ENCODE measurements at regions not wholly inside any gene's neighbourhood (a gene's known extent, or its start where the extent isn't known, plus 50 kb on each side); places are given as distances from the start of the nearest gene placed in this dataset.
"Not testable (repeated sequence)": the region's sequence is repeated elsewhere in the genome, so short reads cannot be mapped to it uniquely, and the experiment has no call there.

GRCh38 chr4:3615386-3616286 lies 83.4 kb upstream of the LRPAP1 start:
- CTCF ChIA-PET, result no interaction called here
- no peak for TF ChIP-seq CTCF (IDR thresholded peaks at IDR 0.05; ENCODE audit: control extremely low read depth, extremely low read depth, low read depth, missing control alignments)
- POLR2A ChIA-PET, result no interaction called here
- DNase-seq (ENCODE audit: extremely low spot score), result no peak

DNA sequence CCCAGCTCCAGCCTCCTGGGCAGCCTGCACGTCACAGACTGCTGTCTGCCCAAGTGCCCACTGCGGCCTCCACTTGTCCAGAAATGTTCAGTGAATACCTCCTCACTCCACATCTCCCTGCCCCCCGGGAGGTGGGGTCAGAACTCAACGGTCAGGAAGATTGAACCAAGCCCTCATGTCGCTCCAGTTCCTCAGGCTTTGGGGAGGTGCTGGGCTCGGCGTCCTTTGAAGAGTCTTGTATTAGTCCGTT lies 82.4 kb upstream of the LRPAP1 start:
- CTCF ChIA-PET, result no interaction called here
- no peak for TF ChIP-seq CTCF (IDR thresholded peaks at IDR 0.05; ENCODE audit: control extremely low read depth, extremely low read depth, low read depth, missing control alignments)

GRCh38 chr4:3613967-3614730 lies 81.9 kb upstream of the LRPAP1 start:
- CTCF ChIA-PET, result no interaction called here
- no peak for TF ChIP-seq CTCF (IDR thresholded peaks at IDR 0.05; ENCODE audit: control extremely low read depth, extremely low read depth, low read depth, missing control alignments)
- no peak for DNase-seq (ENCODE audit: extremely low spot score)
- POLR2A ChIA-PET, result no interaction called here

More for the DNA sequence above, 82.4 kb upstream of the LRPAP1 start:
- POLR2A ChIA-PET, result no interaction called here
- DNase-seq (ENCODE audit: extremely low spot score), result no peak

DNA sequence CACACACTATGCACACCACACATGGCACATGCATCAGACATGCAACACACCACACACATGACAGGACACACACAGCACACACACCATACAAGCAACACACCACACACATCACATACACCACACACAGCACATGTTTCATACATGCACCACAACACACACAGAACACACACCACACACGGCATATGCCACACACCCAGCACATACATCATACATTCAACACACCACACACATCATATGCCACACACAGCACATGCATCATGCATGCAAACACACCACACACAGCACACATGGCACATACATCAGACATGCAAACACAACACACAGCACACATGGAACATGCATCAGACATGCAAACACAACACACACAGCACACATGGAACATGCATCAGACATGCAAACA lies 80.7 kb upstream of the LRPAP1 start:
- CTCF ChIA-PET, result no interaction called here

DNA sequence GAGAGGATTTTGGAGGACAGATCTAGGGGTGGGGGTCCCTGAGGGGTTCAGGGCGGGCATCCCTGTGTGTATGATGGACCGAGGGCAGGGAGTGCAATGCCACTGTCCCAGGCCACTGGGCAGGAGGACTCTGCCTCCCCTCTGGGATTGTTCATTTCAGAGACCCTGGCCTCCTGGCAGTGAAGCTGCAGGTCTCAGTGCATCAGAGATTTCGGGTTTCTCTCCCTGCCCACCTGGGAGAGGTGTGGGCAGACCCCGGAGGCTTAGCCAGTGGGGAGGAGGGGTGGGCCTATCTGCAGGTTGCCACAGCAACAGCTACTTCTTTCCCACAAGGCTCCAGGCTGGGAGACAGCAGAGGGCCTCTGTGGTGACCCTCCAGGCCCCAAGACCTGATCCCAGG lies 80.1 kb upstream of the LRPAP1 start:
- CTCF ChIA-PET, result no interaction called here
- DNase-seq (ENCODE audit: extremely low spot score), result no peak
- TF ChIP-seq CTCF (IDR thresholded peaks at IDR 0.05; ENCODE audit: control extremely low read depth, extremely low read depth, low read depth, missing control alignments), result no peak
- POLR2A ChIA-PET, result no interaction called here

More for the DNA sequence above, 80.7 kb upstream of the LRPAP1 start:
- POLR2A ChIA-PET, result no interaction called here
- DNase-seq (ENCODE audit: extremely low spot score), result no peak
- TF ChIP-seq CTCF (IDR thresholded peaks at IDR 0.05; ENCODE audit: control extremely low read depth, extremely low read depth, low read depth, missing control alignments), result no peak

DNA sequence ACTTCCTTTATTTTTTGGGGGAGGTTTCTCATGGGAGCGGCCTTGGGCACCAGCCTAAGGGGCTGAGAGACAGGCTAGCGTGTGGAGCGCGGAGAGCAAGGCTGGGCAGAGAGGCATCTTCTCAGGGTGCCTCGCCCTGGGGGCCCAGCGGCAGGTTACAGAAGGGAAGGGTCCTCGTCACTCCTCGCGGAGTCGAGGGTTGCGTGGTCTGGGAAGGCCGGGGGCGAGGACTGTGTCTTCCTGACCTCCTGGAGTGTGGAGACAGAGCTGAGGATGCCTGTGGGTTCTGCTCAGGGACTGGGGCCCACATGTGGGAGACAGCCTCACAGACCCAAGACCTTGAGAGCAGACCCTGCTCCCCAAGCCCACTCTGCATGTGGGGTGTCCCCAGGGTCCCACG lies 79.6 kb upstream of the LRPAP1 start:
- ChIA-PET CTCF (no interaction called here), POLR2A (no interaction called here)
- DNase-seq (ENCODE audit: extremely low spot score), result no peak
- no peak for TF ChIP-seq CTCF (IDR thresholded peaks at IDR 0.05; ENCODE audit: control extremely low read depth, extremely low read depth, low read depth, missing control alignments)

DNA sequence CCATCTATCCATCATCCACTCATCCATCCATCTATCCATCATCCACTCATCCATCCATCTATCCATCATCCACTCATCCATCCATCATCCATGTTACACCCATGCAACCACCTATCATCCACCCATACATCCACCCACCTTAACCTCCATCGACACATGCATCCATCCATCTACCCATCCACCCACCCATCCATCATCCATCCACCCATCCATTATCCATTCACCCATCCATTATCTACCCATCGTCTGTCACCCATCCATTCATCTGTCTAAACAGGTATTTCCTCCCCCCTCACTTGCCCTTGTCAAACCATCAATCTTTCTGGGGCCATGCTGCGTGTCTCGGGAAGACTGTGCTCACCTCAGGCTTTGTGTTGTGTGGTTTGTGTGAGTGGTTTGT lies 78.6 kb upstream of the LRPAP1 start:
- DNase-seq (ENCODE audit: extremely low spot score); CTCF ChIA-PET; POLR2A ChIA-PET: not testable (repeated sequence)

- POLR2A ChIA-PET; CTCF ChIA-PET; DNase-seq (ENCODE audit: extremely low spot score): not testable (repeated sequence)
Measured at GRCh38 chr4:3609905-3610304, 77.7 kb upstream of the LRPAP1 start.
